ENCODE measurements at regions not wholly inside any gene's neighbourhood (a gene's known extent, or its start where the extent isn't known, plus 50 kb on each side); places are given as distances from the start of the nearest gene placed in this dataset.

DNA sequence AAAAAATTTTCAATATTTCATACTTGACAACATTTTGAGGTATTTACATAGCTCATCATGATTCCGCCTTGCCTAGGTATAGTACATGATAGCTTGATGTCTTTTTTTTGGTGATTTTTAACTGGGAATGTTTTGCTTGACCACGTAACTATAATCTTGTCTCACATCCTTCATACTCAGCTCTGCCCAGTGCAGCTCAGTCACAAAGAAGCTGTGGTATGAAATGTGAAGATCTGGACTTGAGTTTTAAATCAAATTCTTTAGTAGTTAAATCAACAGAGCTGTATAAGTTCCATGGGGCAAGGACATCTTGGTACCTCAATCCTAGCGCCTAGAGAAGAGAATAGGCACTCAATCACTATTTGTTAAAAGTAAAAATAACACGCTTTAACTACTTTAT lies 276.3 kb upstream of the DKK2 start:
- TF ChIP-seq CTCF (IDR thresholded peaks at IDR 0.05; ENCODE audit: poor library complexity, severe bottlenecking) (no peak), MXI1 (conservative IDR thresholded peaks at IDR 0.05; ENCODE audit: poor library complexity, severe bottlenecking) (no peak), TAF1 (IDR thresholded peaks at IDR 0.05; ENCODE audit: low read depth) (no peak), POLR2AphosphoS5 (IDR thresholded peaks at IDR 0.05) (no peak), EP300 (conservative IDR thresholded peaks at IDR 0.05; ENCODE audit: poor library complexity, severe bottlenecking) (no peak)

All from neural cell (in vitro differentiated cells).